Upper lobe of right lung (tissue), 1 donor: ENCODE measurements at regions not wholly inside any gene's neighbourhood (a gene's known extent, or its start where the extent isn't known, plus 50 kb on each side); places are given as distances from the start of the nearest gene placed in this dataset.

Experiments
- ATAC-seq: fragments of 200-7000 bp; cut with Tn5 transposase; one replicate; pipeline ENCODE4 v1.9.1; 2020; ENCODE audit warnings: mild to moderate bottlenecking, moderate library complexity
- DNase-seq: peaks from one replicate; pipeline ENCODE4 v3.0.0-alpha.2; 2020
- H3K27ac ChIP-seq: fragments of 200-600 bp; one replicate; pipeline ENCODE4 v1.8.0; 2022
- H3K27me3 ChIP-seq: fragments of 200-600 bp; one replicate; pipeline ENCODE4 v1.8.0; 2022; ENCODE audit warnings: mild to moderate bottlenecking
- H3K36me3 ChIP-seq: fragments of 200-600 bp; one replicate; pipeline ENCODE4 v1.8.0; 2022
- H3K4me1 ChIP-seq: fragments of 200-600 bp; one replicate; pipeline ENCODE4 v1.8.0; 2022
- H3K4me3 ChIP-seq: fragments of 200-600 bp; one replicate; pipeline ENCODE4 v1.8.0; 2022; ENCODE audit warnings: mild to moderate bottlenecking
- H3K9me3 ChIP-seq: fragments of 200-600 bp; one replicate; pipeline ENCODE4 v1.8.0; 2022
- intact Hi-C: fragments of 100-400 bp; cut with DNase I; formaldehyde crosslinking; loops from one replicate; pipeline ENCODE4 v1.11.0; 2022
- TF ChIP-seq, protein P1 (sequence below): fragments of 200-600 bp; IDR thresholded peaks from one replicate; pipeline ENCODE4 v1.8.0; 2022; ENCODE audit warnings: antibody characterized with exemption
- donor health status: DM: no; HTN: yes; CAD: no; lungs with severe emphysema.

DNA sequence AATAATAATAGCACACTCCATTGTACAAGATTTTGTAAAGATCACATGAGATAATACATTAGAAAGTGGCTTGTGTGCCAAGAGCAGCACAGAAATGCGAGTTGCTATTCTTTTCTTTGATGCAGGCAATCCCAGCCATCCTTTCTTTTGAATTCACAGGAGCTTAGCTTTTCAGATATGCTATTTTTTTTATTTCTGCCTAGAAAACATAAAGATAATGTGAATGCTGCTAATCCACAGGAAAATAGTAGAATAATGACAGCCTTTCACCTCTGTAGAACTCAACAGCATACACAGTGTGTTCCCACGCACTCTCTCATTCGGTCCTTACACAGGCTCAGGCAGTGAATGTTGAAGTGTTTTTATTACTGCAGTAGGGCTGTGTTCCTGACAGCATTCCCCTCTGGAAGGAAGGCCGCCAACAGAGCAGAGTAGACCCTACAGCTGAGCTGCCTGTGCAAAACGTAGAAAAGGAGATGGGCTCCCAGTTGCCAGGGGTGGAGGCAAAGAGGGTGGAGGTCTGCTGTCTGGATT lies 138.8 kb upstream of the TAPT1 start:
- Histone ChIP-seq H3K9me3 (no peaks in the 10 kb centered on the region), H3K4me3 (no peak overlapping the region), H3K27ac (no peak overlapping the region), H3K27me3 (no peaks in the 10 kb centered on the region), H3K36me3 (no peaks in the 10 kb centered on the region), H3K4me1 (no peaks in the 10 kb centered on the region)
- TF ChIP-seq, protein P1, sequence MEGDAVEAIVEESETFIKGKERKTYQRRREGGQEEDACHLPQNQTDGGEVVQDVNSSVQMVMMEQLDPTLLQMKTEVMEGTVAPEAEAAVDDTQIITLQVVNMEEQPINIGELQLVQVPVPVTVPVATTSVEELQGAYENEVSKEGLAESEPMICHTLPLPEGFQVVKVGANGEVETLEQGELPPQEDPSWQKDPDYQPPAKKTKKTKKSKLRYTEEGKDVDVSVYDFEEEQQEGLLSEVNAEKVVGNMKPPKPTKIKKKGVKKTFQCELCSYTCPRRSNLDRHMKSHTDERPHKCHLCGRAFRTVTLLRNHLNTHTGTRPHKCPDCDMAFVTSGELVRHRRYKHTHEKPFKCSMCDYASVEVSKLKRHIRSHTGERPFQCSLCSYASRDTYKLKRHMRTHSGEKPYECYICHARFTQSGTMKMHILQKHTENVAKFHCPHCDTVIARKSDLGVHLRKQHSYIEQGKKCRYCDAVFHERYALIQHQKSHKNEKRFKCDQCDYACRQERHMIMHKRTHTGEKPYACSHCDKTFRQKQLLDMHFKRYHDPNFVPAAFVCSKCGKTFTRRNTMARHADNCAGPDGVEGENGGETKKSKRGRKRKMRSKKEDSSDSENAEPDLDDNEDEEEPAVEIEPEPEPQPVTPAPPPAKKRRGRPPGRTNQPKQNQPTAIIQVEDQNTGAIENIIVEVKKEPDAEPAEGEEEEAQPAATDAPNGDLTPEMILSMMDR: no peak
- no peak for ATAC-seq
- DNase-seq: no peak
- intact Hi-C loops: no loop called here

DNA sequence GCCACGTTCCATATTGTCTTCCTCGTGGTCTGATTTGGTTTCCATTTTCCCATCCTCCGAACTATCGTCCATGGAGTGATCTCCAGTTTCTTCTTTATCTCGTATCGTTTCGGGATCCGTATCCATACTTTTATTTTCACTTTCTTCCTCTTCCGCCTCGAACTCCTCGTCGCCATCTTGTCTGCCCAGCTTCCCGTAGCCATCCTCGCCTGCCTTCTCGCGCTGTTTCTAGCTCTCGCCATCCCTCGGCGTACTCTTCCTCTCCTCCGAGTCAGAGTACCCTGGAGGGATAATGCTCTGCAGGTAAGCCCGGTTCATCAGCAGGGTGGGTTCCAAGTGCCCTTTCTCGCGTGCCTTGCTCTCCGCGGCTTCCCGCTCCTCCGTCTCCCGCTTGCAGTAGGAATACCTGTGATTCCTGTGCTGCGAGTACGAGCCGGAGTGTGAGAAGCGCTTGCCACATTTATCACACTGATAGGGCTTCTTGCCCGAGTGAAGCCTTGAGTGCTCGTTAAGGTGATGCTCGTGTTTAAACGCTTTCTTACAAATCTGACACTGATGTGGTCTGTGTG lies 134.5 kb upstream of the TAPT1 start:
- Histone ChIP-seq H3K27ac (no peak overlapping the region), H3K4me1 (no peaks in the 10 kb centered on the region), H3K9me3 (no peaks in the 10 kb centered on the region), H3K4me3 (no peak overlapping the region), H3K27me3 (no peaks in the 10 kb centered on the region), H3K36me3 (no peaks in the 10 kb centered on the region)
- DNase-seq (no peak), ATAC-seq (no peak)
- TF ChIP-seq, protein P1: no peak
- intact Hi-C loops: no loop called here

DNA sequence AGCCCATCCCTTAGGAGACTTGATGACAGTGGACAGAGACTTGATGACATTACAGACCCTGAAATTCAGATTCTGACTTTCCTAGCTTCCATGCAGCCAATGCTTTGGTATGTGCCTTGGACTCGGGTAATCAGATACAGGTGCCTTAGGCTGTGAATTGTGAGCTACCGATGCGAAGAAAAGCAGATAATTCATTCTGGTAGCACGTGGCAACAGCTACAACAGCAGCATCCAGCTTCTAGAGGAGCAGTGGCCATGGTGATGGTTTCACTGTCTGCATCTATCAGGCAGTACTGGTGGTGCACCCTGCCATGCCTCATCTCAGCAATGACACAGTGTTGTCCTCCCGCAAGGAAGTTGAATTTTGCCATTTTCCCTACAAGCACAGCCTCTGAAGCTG lies 126.9 kb upstream of the TAPT1 start:
- Histone ChIP-seq H3K4me1 (no peaks in the 10 kb centered on the region), H3K9me3 (no peaks in the 10 kb centered on the region), H3K27me3 (no peaks in the 10 kb centered on the region), H3K4me3 (no peak overlapping the region), H3K27ac (no peak overlapping the region), H3K36me3 (no peaks in the 10 kb centered on the region)
- DNase-seq (no peak), ATAC-seq (no peak)
- TF ChIP-seq, protein P1: no peak
- intact Hi-C loops: no loop called here

DNA sequence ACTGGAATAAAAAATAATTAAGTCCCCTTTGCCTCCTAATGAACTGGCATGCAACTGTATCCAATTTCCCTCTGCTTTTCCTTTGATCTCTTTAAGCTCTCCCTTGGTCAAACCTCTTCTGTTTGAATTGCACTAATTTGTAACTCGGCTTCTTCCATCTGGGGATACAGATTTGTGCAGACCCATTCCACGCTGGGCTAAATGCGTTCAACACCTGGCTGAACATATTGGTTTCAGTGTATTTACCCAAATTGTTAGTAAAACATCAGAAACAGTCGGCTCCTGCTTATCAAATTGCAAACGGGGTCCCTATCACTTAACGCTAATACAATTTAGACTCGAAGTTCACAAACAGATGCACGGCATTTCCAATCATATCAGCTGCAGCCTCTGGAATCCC lies 124.9 kb upstream of the TAPT1 start:
- Histone ChIP-seq H3K4me3 (no peak overlapping the region), H3K27me3 (no peaks in the 10 kb centered on the region), H3K4me1 (no peaks in the 10 kb centered on the region), H3K36me3 (no peaks in the 10 kb centered on the region), H3K27ac (no peak overlapping the region), H3K9me3 (no peaks in the 10 kb centered on the region)
- ATAC-seq (no peak), DNase-seq (no peak)
- intact Hi-C loops: no loop called here
- TF ChIP-seq, protein P1: no peak

DNA sequence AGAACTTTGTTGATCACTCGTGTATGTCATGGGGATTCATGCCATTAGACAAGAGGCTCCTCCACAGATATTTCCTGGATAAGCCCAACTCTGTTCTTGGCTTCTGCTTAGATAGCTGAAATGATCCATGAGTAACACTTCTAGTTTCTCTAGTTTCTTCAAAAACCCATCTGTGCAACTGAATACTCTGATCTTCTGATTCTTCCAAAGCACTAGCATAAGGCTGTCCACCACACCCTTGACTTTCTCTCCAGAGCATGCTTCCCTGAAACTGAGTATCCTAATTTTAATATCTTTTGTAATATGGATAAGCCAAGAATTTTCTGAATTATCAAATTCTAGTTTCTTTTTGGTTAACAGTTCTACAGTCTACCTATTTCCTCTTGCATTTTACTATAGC lies 118.6 kb upstream of the TAPT1 start:
- no peaks in the 10 kb centered on the region for H3K36me3 ChIP-seq
- ATAC-seq (no peak), DNase-seq (no peak)
- H3K27me3 ChIP-seq: no peaks in the 10 kb centered on the region
- H3K4me1 ChIP-seq: no peaks in the 10 kb centered on the region
- TF ChIP-seq, protein P1: no peak
- no peaks in the 10 kb centered on the region for H3K9me3 ChIP-seq
- H3K4me3 ChIP-seq: no peak overlapping the region
- intact Hi-C loops: no loop called here
- H3K27ac ChIP-seq: no peak overlapping the region

DNA sequence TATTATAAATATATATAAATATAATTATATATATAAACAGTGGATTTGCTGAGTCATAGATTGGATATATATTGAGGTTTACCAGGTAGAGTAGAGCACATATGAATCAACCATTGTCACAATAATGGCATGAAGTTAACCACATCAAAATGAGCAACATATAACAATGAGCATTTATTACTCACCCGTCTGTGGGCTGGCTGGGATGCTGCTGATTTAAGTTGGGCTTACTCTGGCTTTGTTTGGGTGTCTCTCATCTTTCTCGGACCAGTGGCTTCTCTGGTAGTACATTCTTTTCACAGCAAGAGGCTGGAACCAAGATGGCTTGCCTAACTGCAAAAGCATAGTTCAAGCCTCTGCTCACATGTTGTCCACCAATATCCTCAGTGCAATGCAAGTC lies 111.7 kb upstream of the TAPT1 start:
- no peak for ATAC-seq
- no peak overlapping the region for H3K4me3 ChIP-seq
- DNase-seq: no peak
- H3K4me1 ChIP-seq: no peaks in the 10 kb centered on the region
- TF ChIP-seq, protein P1: no peak
- H3K27ac ChIP-seq: no peak overlapping the region
- intact Hi-C loops: no loop called here
- H3K27me3 ChIP-seq: no peaks in the 10 kb centered on the region
- H3K9me3 ChIP-seq: no peaks in the 10 kb centered on the region
- no peaks in the 10 kb centered on the region for H3K36me3 ChIP-seq
